SK-N-SH (cell line): ENCODE measurements at regions not wholly inside any gene's neighbourhood (a gene's known extent, or its start where the extent isn't known, plus 50 kb on each side); places are given as distances from the start of the nearest gene placed in this dataset.

Experiments used
- CTCF ChIA-PET: fragments of 300-600, 350-600 bp; formaldehyde crosslinking; extraction: SDS; loops from one replicate; lab custom pipeline; 2021; lab: Yijun Ruan, JAX
- POLR2A ChIA-PET: fragments of 350-600 bp; sonication (Branson Sonifier 250); formaldehyde crosslinking; extraction: SDS; loops from one replicate; lab custom pipeline; 2020; ENCODE audit warnings: antibody characterized with exemption, inconsistent platforms; lab: Yijun Ruan, JAX
- DNase-seq: peaks from one replicate; pipeline ENCODE4 v3.0.0; 2012
- H2AFZ ChIP-seq: fragments of 200-600 bp; sonication (generic); 2 replicates; pipeline ENCODE4 v1.8.1; 2016; ENCODE audit warnings: antibody characterized with exemption, mild to moderate bottlenecking, low read depth
- H3F3A ChIP-seq: fragments of 200-600 bp; sonication (generic); replicated peaks from 2 replicates; pipeline ENCODE3; 2016; ENCODE audit warnings: antibody characterized with exemption, mild to moderate bottlenecking; ENCODE audit not compliant: insufficient read depth
- H3K27ac ChIP-seq, 2 experiments: fragments of 200-500 bp in 1 of 2; fragments of 200-600 bp in 1 of 2; sonication (Bioruptor generic) in 1 of 2; sonication (generic), shearing (Covaris generic) in 1 of 2; 2 replicates each; pipeline versions ENCODE4 v1.5.1 to v1.6.1; 2014 to 2016; ENCODE audit warnings: low read depth in 2 of 2, inconsistent platforms in 1 of 2, low read length in 1 of 2, mild to moderate bottlenecking in 1 of 2, mixed read lengths in 1 of 2
- H3K27me3 ChIP-seq: fragments of 200-600 bp; sonication (generic), shearing (Covaris generic); 2 replicates; pipeline ENCODE4 v1.6.1; 2016; ENCODE audit warnings: mixed run types; ENCODE audit not compliant: insufficient read depth
- H3K36me3 ChIP-seq, 2 experiments: fragments of 200-500 bp in 1 of 2; fragments of 200-600 bp in 1 of 2; sonication (Bioruptor generic) in 1 of 2; sonication (generic) in 1 of 2; replicated peaks in 1 of 2; 2 replicates each; pipeline versions ENCODE3 to v1.5.1; 2014 to 2016; ENCODE audit warnings: low read length in 1 of 2, mild to moderate bottlenecking in 1 of 2; ENCODE audit not compliant: insufficient read depth in 2 of 2, control insufficient read depth in 1 of 2
- H3K4me1 ChIP-seq, 2 experiments: fragments of 200-500 bp in 1 of 2; fragments of 200-600 bp in 1 of 2; sonication (Bioruptor generic) in 1 of 2; sonication (generic), shearing (Covaris generic) in 1 of 2; 2 replicates each; pipeline versions ENCODE4 v1.5.1 to v1.6.1; 2014 to 2016; ENCODE audit warnings: low read depth in 1 of 2, low read length in 1 of 2, mixed run types in 1 of 2; ENCODE audit not compliant: insufficient read depth in 2 of 2, control insufficient read depth in 1 of 2
- H3K4me2 ChIP-seq: fragments of 200-600 bp; sonication (generic), shearing (Covaris generic); 2 replicates; pipeline ENCODE4 v1.6.1; 2017; ENCODE audit warnings: mixed run types
- H3K4me3 ChIP-seq, 2 experiments: fragments of 200-500 bp in 1 of 2; fragments of 200-600 bp in 1 of 2; sonication (Bioruptor generic) in 1 of 2; sonication (generic), shearing (Covaris generic) in 1 of 2; 2 replicates each; pipeline versions ENCODE4 v1.5.1 to v1.8.1; 2014 to 2016; ENCODE audit warnings: low read depth in 2 of 2, inconsistent platforms in 1 of 2, low read length in 1 of 2, mild to moderate bottlenecking in 1 of 2, mixed read lengths in 1 of 2, moderate library complexity in 1 of 2
- H3K79me2 ChIP-seq: fragments of 200-600 bp; sonication (generic); 2 replicates; pipeline ENCODE4 v1.8.1; 2017; ENCODE audit warnings: mild to moderate bottlenecking; ENCODE audit not compliant: insufficient read depth
- H3K9ac ChIP-seq: fragments of 200-600 bp; sonication (generic); 2 replicates; pipeline ENCODE4 v1.6.1; 2017; ENCODE audit warnings: mixed run types
- H3K9me2 ChIP-seq: fragments of 200-600 bp; sonication (generic); 2 replicates; pipeline ENCODE4 v1.6.1; 2017; ENCODE audit warnings: mixed run types
- H3K9me3 ChIP-seq: fragments of 200-600 bp; sonication (generic); 2 replicates; pipeline ENCODE4 v1.6.1; 2017; ENCODE audit warnings: mixed run types, mild to moderate bottlenecking, moderate library complexity
- H4K20me1 ChIP-seq: fragments of 200-600 bp; sonication (generic); 2 replicates; pipeline ENCODE4 v1.6.1; 2017; ENCODE audit warnings: mild to moderate bottlenecking, mixed run types; ENCODE audit not compliant: insufficient read depth
- CHD2 ChIP-seq: fragments of 150-350 bp; IDR thresholded peaks from 2 replicates; pipeline ENCODE4 v1.6.1; 2018; ENCODE audit warnings: low read length; ENCODE audit not compliant: partially characterized antibody
- ELF1 ChIP-seq: IDR thresholded peaks from 2 replicates; pipeline ENCODE4 v1.4.0; 2012
- EP300 ChIP-seq, 2 experiments: IDR thresholded peaks; 2 replicates each; pipeline versions ENCODE4 v1.4.0 to v1.6.1; 2012; ENCODE audit warnings: borderline replicate concordance in 1 of 2, low read depth in 1 of 2, low read length in 1 of 2
- EZH2phosphoT487 ChIP-seq: fragments of 200-600 bp; sonication (generic); IDR thresholded peaks from 2 replicates; pipeline ENCODE4 v1.6.1; 2017; ENCODE audit warnings: low read depth, mixed run types, mild to moderate bottlenecking, antibody characterized with exemption, moderate library complexity, borderline replicate concordance
- FOSL2 ChIP-seq: IDR thresholded peaks from 2 replicates; pipeline ENCODE4 v1.4.0; 2012; ENCODE audit warnings: low read depth, mild to moderate bottlenecking, moderate library complexity, borderline replicate concordance
- GATA2 ChIP-seq: sonication (generic); formaldehyde crosslinking; IDR thresholded peaks from 2 replicates; pipeline ENCODE4 v1.5.0; 2020; ENCODE audit warnings: mild to moderate bottlenecking, missing genetic modification reagents
- JUND ChIP-seq: IDR thresholded peaks from 2 replicates; pipeline ENCODE4 v1.4.0; 2012
- MXI1 ChIP-seq: IDR thresholded peaks from 2 replicates; pipeline ENCODE4 v1.6.1; 2012; ENCODE audit warnings: mild to moderate bottlenecking, low read depth, low read length, improper control_type of control experiment
- NRF1 ChIP-seq: IDR thresholded peaks from 2 replicates; pipeline ENCODE4 v1.6.1; 2012; ENCODE audit warnings: low read depth, mild to moderate bottlenecking, low read length
- POLR2AphosphoS5 ChIP-seq: IDR thresholded peaks from 2 replicates; pipeline ENCODE4 v1.6.1; 2012; ENCODE audit warnings: low read depth, low read length
- RAD21 ChIP-seq: IDR thresholded peaks from 2 replicates; pipeline ENCODE4 v1.6.1; 2012; ENCODE audit warnings: mild to moderate bottlenecking, low read length
- RFX5 ChIP-seq: IDR thresholded peaks from 2 replicates; pipeline ENCODE4 v1.6.1; 2012; ENCODE audit warnings: mild to moderate bottlenecking, improper control_type of control experiment, low read length
- RXRA ChIP-seq: IDR thresholded peaks from 2 replicates; pipeline ENCODE4 v1.4.0; 2012; ENCODE audit warnings: low read depth, mild to moderate bottlenecking, borderline replicate concordance
- SIN3A ChIP-seq: IDR thresholded peaks from 2 replicates; pipeline ENCODE4 v1.6.1; 2012; ENCODE audit warnings: low read depth, mild to moderate bottlenecking, low read length, moderate library complexity, borderline replicate concordance
- TAF1 ChIP-seq: IDR thresholded peaks from 2 replicates; pipeline ENCODE4 v1.6.1; 2012; ENCODE audit warnings: low read depth, mild to moderate bottlenecking, low read length, moderate library complexity, borderline replicate concordance
- TEAD4 ChIP-seq: IDR thresholded peaks from 2 replicates; pipeline ENCODE4 v1.4.0; 2012; ENCODE audit warnings: mild to moderate bottlenecking, borderline replicate concordance; ENCODE audit not compliant: insufficient read depth
- YY1 ChIP-seq: IDR thresholded peaks from 2 replicates; pipeline ENCODE4 v1.4.0; 2012; ENCODE audit warnings: low read depth, mild to moderate bottlenecking
- TF ChIP-seq, protein P1 (sequence below): IDR thresholded peaks from 2 replicates; pipeline ENCODE4 v1.6.1; 2012; ENCODE audit warnings: mild to moderate bottlenecking, low read depth, low read length, moderate library complexity
- TF ChIP-seq, protein P2 (sequence below): fragments of 200-600 bp; sonication (generic); IDR thresholded peaks from 2 replicates; pipeline ENCODE4 v1.6.1; 2017; ENCODE audit warnings: antibody characterized with exemption, mild to moderate bottlenecking, moderate library complexity
- TF ChIP-seq, protein P3 (sequence below): IDR thresholded peaks from 2 replicates; pipeline ENCODE4; 2012

DNA sequence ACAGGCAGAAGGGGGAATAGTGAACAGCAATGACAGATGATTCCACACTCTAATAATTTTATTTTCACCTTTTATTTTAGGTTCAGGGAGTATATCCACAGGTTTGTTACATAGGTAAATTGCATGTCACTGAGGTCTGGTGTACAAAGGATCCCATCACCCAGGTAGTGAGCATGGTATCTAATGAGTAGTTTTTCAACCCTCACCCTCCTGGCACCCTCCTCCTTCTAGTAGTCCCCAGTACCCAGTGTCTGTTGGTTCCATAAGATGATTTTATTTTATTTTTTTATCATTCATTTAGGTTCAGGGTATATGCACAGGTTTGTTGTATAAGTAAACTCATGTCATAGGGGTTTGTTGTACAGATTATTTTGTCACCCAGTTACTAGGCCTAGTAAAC lies 58.6 kb upstream of the UGT8 start:
- ChIA-PET POLR2A (no interaction called here), CTCF (no interaction called here)
- Histone ChIP-seq H2AFZ (no peak overlapping the region), H3K9me3 (no peaks in the 10 kb centered on the region), H3K27ac (no peak overlapping the region), H3K9ac (no peak overlapping the region), H3K4me1 (no peaks in the 10 kb centered on the region), H3K4me3 (no peak overlapping the region), H3F3A (no peaks in the 10 kb centered on the region), H3K9me2 (no peaks in the 10 kb centered on the region), H3K36me3 (no peaks in the 10 kb centered on the region), H3K27me3 (no peaks in the 10 kb centered on the region), H4K20me1 (no peaks in the 10 kb centered on the region), H3K4me2 (no peak overlapping the region), H3K79me2 (no peaks in the 10 kb centered on the region)
- TF ChIP-seq RAD21 (no peak), MXI1 (no peak), NRF1 (no peak), TEAD4 (no peak), SIN3A (no peak), CHD2 (no peak), RXRA (no peak), JUND (no peak), ELF1 (no peak), EP300 (IDR thresholded peaks at IDR 0.05; ENCODE audit: borderline replicate concordance in 1 of 2, low read depth in 1 of 2, low read length in 1 of 2) (no peak), GATA2 (CRISPR knock-in tag) (no peak), TAF1 (no peak), POLR2AphosphoS5 (no peak), RFX5 (no peak), YY1 (no peak), FOSL2 (no peak), EZH2phosphoT487 (no peak)
- TF ChIP-seq, protein P1, sequence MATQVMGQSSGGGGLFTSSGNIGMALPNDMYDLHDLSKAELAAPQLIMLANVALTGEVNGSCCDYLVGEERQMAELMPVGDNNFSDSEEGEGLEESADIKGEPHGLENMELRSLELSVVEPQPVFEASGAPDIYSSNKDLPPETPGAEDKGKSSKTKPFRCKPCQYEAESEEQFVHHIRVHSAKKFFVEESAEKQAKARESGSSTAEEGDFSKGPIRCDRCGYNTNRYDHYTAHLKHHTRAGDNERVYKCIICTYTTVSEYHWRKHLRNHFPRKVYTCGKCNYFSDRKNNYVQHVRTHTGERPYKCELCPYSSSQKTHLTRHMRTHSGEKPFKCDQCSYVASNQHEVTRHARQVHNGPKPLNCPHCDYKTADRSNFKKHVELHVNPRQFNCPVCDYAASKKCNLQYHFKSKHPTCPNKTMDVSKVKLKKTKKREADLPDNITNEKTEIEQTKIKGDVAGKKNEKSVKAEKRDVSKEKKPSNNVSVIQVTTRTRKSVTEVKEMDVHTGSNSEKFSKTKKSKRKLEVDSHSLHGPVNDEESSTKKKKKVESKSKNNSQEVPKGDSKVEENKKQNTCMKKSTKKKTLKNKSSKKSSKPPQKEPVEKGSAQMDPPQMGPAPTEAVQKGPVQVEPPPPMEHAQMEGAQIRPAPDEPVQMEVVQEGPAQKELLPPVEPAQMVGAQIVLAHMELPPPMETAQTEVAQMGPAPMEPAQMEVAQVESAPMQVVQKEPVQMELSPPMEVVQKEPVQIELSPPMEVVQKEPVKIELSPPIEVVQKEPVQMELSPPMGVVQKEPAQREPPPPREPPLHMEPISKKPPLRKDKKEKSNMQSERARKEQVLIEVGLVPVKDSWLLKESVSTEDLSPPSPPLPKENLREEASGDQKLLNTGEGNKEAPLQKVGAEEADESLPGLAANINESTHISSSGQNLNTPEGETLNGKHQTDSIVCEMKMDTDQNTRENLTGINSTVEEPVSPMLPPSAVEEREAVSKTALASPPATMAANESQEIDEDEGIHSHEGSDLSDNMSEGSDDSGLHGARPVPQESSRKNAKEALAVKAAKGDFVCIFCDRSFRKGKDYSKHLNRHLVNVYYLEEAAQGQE, result no peak
- TF ChIP-seq, protein P2, sequence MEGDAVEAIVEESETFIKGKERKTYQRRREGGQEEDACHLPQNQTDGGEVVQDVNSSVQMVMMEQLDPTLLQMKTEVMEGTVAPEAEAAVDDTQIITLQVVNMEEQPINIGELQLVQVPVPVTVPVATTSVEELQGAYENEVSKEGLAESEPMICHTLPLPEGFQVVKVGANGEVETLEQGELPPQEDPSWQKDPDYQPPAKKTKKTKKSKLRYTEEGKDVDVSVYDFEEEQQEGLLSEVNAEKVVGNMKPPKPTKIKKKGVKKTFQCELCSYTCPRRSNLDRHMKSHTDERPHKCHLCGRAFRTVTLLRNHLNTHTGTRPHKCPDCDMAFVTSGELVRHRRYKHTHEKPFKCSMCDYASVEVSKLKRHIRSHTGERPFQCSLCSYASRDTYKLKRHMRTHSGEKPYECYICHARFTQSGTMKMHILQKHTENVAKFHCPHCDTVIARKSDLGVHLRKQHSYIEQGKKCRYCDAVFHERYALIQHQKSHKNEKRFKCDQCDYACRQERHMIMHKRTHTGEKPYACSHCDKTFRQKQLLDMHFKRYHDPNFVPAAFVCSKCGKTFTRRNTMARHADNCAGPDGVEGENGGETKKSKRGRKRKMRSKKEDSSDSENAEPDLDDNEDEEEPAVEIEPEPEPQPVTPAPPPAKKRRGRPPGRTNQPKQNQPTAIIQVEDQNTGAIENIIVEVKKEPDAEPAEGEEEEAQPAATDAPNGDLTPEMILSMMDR, result no peak
- TF ChIP-seq, protein P3, sequence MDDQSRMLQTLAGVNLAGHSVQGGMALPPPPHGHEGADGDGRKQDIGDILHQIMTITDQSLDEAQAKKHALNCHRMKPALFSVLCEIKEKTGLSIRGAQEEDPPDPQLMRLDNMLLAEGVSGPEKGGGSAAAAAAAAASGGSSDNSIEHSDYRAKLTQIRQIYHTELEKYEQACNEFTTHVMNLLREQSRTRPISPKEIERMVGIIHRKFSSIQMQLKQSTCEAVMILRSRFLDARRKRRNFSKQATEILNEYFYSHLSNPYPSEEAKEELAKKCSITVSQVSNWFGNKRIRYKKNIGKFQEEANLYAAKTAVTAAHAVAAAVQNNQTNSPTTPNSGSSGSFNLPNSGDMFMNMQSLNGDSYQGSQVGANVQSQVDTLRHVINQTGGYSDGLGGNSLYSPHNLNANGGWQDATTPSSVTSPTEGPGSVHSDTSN, result no peak
- DNase-seq, result no peak
